ENCODE measurements at regions not wholly inside any gene's neighbourhood (a gene's known extent, or its start where the extent isn't known, plus 50 kb on each side); places are given as distances from the start of the nearest gene placed in this dataset.

- TF ChIP-seq MAX (IDR thresholded peaks at IDR 0.05; ENCODE audit: low read depth, low read length) (no peak), CTCF (IDR thresholded peaks at IDR 0.05; ENCODE audit: low read depth, low read length) (no peak)
Observed at GRCh38 chr2:125630377-125630776, 1025.6 kb upstream of the GYPC start.

Data from NB4 (cell line).